CD4-positive, alpha-beta memory T cell (primary cell): ENCODE measurements at regions not wholly inside any gene's neighbourhood (a gene's known extent, or its start where the extent isn't known, plus 50 kb on each side); places are given as distances from the start of the nearest gene placed in this dataset.
"Not testable (repeated sequence)": the region's sequence is repeated elsewhere in the genome, so short reads cannot be mapped to it uniquely, and the experiment has no call there.

Experiments
- CTCF ChIA-PET: fragments of 350-600 bp; sonication (Branson Sonifier 250); formaldehyde crosslinking; loops from one replicate; lab custom pipeline; 2021; ENCODE audit warnings: inconsistent platforms; ENCODE audit not compliant: partially characterized antibody; lab: Charles Lee
- POLR2A ChIA-PET: fragments of 350-600 bp; sonication (Branson Sonifier 250); formaldehyde crosslinking; loops from one replicate; lab custom pipeline; 2021; ENCODE audit not compliant: partially characterized antibody; lab: Charles Lee
- DNase-seq, 5 donors: peaks; one replicate each; pipeline versions ENCODE4 v3.0.0 to v3.0.0-alpha.2; 2020 to 2022; ENCODE audit warnings: mixed read lengths in 1 of 5
- H3K27ac ChIP-seq: one replicate; pipeline ENCODE4 v1.7.0; 2013; ENCODE audit warnings: low read depth, low read length
- H3K27me3 ChIP-seq: 2 replicates; pipeline ENCODE4 v1.7.0; 2013; ENCODE audit warnings: mild to moderate bottlenecking, low read length, moderate library complexity; ENCODE audit not compliant: insufficient read depth
- H3K36me3 ChIP-seq: 2 replicates; pipeline ENCODE4 v1.7.0; 2013; ENCODE audit warnings: mild to moderate bottlenecking, low read length, moderate library complexity; ENCODE audit not compliant: insufficient read depth
- H3K4me1 ChIP-seq: 2 replicates; pipeline ENCODE4 v1.7.0; 2013; ENCODE audit warnings: mild to moderate bottlenecking, low read length, moderate library complexity; ENCODE audit not compliant: insufficient read depth
- H3K4me3 ChIP-seq, 2 donors: one replicate each; pipeline ENCODE4 v1.7.0; 2013; ENCODE audit warnings: low read length in 2 of 2, mild to moderate bottlenecking in 1 of 2
- H3K9me3 ChIP-seq, 2 donors: one replicate each; pipeline ENCODE4 v1.7.0; 2013; ENCODE audit warnings: low read length in 2 of 2, control low read depth in 1 of 2; ENCODE audit not compliant: control insufficient read depth in 1 of 2
- H3K27ac Mint-ChIP-seq, 7 donors: one replicate each; pipeline ENCODE4 v1.8.0; 2020 to 2021; ENCODE audit warnings: mixed read lengths in 7 of 7, mild to moderate bottlenecking in 6 of 7, inconsistent platforms in 3 of 7, moderate library complexity in 3 of 7
- H3K27me3 Mint-ChIP-seq, 2 donors: one replicate each; pipeline ENCODE4 v1.8.0; 2020 to 2021; ENCODE audit warnings: mixed read lengths in 2 of 2
- H3K36me3 Mint-ChIP-seq, 2 donors: one replicate each; pipeline ENCODE4 v1.8.0; 2020 to 2021; ENCODE audit warnings: mixed read lengths in 2 of 2, inconsistent platforms in 1 of 2, mild to moderate bottlenecking in 1 of 2
- H3K4me1 Mint-ChIP-seq, 4 donors: one replicate each; pipeline ENCODE4 v1.8.0; 2020 to 2021; ENCODE audit warnings: mixed read lengths in 4 of 4, mild to moderate bottlenecking in 1 of 4
- H3K4me3 Mint-ChIP-seq, 8 donors: one replicate each; pipeline ENCODE4 v1.8.0; 2020 to 2021; ENCODE audit warnings: mixed read lengths in 8 of 8, mild to moderate bottlenecking in 7 of 8, moderate library complexity in 6 of 8, inconsistent platforms in 3 of 8
- H3K9me3 Mint-ChIP-seq, 8 donors: one replicate each; pipeline ENCODE4 v1.8.0; 2020 to 2021; ENCODE audit warnings: mixed read lengths in 8 of 8, mild to moderate bottlenecking in 5 of 8, inconsistent platforms in 3 of 8, moderate library complexity in 1 of 8
- intact Hi-C: fragments of 100-400 bp; cut with micrococcal nuclease; formaldehyde crosslinking; loops from one replicate; pipeline ENCODE4 v1.15.1; 2023

DNA sequence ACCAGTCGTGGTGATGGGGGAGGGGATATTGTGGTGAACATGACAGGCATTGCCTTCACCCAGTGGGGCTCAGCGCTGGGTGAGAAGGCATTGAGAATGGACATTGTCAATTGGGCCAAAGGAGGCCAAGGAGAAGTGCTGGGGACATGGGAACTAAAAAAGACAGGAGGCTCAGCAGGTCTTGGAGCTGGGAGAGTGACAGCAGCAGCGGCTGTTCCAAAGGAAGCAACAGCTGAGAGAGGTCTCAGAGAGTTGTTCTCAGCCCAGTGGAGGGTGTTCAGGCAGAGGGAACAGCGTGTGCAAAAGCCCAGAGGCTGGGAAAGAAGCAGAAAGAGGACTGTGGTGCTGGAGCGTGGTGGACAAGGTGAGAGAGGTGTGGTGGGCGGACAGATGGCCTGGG lies 56.6 kb upstream of the ASNS start:
- Mint-ChIP-seq H3K27ac (peak overlapping the region in 1 of 7 donors; percentile 51), H3K4me3 (peak overlapping the region; percentile 62 to 88 (median 70)), H3K4me1 (peaks cover 0 to 12% (median 2%) of the 10 kb centered on the region in 4 donors)
- CTCF ChIA-PET, H3K36me3 ChIP-seq, H3K27ac ChIP-seq, H3K9me3 ChIP-seq, H3K36me3 Mint-ChIP-seq, H3K4me3 ChIP-seq, H3K4me1 ChIP-seq, H3K27me3 ChIP-seq, H3K27me3 Mint-ChIP-seq, H3K9me3 Mint-ChIP-seq, DNase-seq: not testable (repeated sequence)
- POLR2A ChIA-PET: interaction anchor here (1.1 kb wide), 1 partner anchor 57 kb away, joined by 6 read pairs; the partner anchor contains the start of gene ASNS
- intact Hi-C loops: loop anchor here (1.0 kb wide), 1 partner anchor 57 kb away; the partner anchor contains the start of gene ASNS

DNA sequence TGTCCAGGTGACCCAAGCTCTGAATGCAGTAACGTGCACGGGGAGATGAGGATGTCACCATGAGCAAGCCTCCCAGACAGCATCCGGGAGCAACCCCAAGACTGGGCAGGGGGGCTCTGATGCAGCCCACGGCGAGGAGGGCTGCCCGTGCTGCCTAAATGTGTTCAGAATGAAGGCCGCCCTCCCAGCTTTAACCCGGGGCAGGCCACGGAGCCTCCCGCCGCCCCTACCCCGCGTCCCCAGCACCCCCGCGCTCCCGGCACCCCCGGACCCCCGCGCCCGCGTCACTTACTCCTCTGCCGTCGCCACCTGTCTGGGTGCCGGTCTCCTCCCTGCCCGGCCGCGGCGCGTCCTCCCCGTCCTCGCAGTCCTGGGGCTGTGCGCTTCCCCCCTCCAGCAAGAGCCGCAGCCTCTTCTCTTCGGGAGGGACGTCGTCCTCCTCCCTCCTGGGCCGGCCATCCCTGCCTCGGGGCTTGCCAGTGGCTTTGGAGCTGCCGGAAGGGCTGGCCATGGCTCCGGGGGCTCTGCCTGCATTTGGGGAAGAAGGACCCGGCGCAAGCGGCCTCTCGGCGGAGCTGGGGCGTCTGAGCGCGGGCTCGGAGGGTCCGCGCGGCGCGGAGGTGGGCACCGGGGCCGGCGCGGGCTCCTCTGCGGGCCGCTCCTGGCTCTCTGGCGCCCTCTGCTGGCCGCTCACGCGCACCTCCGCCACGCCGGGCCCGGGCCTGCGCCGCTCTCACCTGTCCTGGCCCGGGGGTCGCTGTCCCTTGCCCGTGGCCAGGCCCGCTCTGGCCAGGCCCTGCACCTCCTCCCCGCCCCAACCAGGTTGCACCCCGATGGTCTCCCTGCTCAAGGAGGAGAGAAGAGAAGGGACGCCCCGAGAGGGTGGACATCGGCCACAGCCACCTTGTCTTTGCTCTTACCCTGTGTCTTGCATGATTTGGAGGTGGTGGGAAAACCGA lies 55.9 kb upstream of the ASNS start:
- POLR2A ChIA-PET: interaction anchor here (1.1 kb wide), 1 partner anchor 56 kb away, joined by 6 read pairs; the partner anchor contains the start of gene ASNS
- intact Hi-C loops: loop anchor here (1.0 kb wide), 1 partner anchor 56 kb away; the partner anchor contains the start of gene ASNS
- H3K9me3 ChIP-seq, H3K27ac ChIP-seq, CTCF ChIA-PET, H3K4me3 ChIP-seq, H3K27me3 ChIP-seq, H3K9me3 Mint-ChIP-seq, H3K4me1 ChIP-seq, H3K36me3 ChIP-seq, H3K36me3 Mint-ChIP-seq, H3K27me3 Mint-ChIP-seq: not testable (repeated sequence)
- peak overlapping the region; percentile 62 to 88 (median 70) for H3K4me3 Mint-ChIP-seq
- H3K4me1 Mint-ChIP-seq: peaks cover 0 to 11% (median 2%) of the 10 kb centered on the region in 4 donors
- peak overlapping the region in 1 of 7 donors; percentile 51 for H3K27ac Mint-ChIP-seq
- peak in 4 of 5 donors; percentile 56 to 70 (median 58) for DNase-seq
